Activated naive CD4-positive, alpha-beta T cell treated with Interleukin-2 at 50 U/mL for 16 hours (primary cell): ENCODE measurements at regions not wholly inside any gene's neighbourhood (a gene's known extent, or its start where the extent isn't known, plus 50 kb on each side); places are given as distances from the start of the nearest gene placed in this dataset.

ENCODE experiments used
- DNase-seq: peaks from one replicate; pipeline ENCODE4 v3.0.0-alpha.2; 2020

DNA sequence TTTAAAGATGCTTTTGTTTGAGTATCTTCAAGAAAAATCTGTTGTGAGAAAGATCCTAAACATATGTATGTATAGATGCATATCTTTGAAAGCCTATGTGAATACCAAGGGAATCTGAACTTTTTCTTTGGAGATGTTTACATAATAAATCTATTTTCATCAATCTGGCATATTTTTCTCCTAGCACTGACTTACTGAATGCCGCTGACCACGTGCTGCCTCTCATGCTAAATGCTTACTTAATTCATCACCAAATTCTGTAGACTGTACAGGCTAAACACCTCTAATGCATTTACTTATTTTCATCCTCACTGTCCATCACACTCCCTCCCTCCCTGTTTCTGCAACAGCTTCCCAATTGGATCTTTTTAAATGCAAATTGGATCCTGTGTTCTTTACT lies 566.2 kb upstream of the WWC1 start:
- no peak for DNase-seq

DNA sequence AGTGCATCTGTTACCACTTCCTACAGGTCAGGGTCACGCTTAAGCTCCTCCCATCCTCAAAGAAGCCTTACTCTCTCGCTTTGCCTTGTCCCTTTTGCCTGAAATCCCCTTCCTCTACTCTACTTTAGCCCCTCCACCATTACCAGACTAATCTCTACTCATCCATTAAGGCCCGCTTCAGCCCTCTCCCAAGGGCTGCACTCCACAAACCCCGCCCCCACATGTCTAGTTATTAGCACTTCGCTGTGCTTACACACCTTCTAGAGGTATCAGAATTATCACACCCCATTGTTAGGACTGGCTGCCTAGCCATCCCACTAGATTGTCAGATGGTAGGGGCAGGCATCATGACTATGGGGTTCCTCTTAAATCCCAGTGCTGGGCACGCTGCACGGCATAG lies 565.7 kb upstream of the WWC1 start:
- no peak for DNase-seq

DNA sequence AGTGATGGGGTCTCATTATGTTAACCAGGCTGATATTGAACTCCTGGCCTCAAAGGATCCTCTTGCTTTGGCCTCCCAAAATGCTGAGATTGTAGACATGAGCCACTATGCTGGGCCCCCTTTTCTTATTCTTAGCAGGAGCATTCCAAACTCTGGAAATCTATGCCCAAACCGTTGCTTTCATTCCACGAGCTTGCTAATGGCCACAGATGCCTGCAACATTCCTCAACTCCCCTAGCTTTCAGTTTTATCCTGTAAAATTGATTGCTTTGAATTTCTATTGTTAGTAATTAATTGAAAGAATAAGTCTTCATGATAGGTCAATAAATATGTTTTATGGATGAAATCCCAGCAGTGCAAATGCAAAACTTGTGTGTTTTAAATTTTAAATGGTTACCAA lies 564.8 kb upstream of the WWC1 start:
- no peak for DNase-seq

DNA sequence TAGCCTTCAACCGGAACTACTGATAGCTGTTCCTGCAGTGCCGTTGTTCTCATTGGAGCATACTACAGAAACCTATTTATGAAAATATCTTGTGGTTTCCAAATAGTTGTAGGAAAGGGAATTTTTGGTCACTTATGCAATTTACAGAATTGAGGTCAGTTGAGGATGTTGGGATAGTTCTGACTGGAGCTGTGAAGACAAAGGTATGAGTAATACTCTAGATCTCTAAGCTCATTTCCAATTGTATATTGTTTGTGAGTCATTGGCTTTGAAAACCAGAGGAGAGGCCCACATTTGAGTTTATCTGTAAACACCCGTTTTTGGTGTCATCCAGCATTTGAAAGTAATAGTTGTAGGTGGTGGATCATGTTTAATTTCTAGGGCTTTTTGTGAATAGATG lies 561.3 kb upstream of the WWC1 start:
- no peak for DNase-seq

DNA sequence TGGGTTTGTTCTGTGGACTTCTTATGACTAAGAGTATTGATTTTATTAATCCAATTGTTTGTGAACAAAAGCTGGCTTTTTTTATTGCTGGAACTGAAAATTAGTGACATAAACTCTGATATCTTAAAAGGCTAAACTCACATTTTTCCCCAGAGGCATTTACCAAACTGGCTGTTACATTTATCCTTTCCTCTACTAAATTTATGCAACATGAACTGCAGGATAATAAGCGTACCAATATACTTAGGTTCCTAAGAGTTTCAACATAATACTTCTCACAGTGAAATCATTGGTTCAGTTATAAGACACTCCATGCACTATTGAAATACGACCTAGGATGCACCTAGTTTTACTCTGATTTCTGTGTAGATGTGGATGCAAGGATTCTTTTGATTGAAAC lies 560.8 kb upstream of the WWC1 start:
- no peak for DNase-seq

DNA sequence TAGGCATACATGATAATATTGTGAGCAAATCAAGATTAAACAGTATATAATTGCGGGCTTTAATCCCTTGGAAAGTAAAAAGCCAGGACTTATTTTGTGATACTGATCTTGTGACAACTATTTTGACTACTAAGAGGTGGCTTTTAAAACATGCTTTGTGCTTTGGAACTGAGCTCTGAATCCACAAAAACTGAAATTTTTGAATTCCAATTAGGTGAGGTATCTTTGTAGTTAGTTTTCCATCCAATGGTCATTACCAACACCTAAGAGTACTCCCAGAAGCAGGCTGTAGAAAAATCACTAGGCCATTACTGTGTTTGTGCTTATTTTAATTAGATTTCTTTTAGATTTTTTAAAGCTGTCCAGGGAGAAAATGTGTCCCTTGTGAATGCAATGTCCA lies 559.5 kb upstream of the WWC1 start:
- DNase-seq, result no peak

DNA sequence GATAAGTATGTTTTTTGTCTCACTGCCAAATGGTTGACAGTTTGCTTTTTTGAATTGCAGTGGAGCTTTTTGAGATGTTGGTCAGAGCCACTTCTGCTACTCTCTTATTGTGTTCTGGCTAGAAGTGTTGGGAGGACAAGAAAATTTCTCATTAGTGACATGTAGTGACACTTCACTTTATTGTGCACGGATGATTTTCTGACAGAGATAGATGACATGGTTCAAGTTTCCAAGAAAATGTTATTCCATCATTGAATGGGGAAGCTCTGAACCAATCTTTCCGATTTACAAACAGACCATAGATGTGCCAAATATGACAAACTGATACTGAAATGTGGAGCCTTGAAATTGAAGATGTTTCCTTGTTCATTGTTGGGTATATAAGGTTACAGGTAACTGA lies 558.9 kb upstream of the WWC1 start:
- no peak for DNase-seq

DNA sequence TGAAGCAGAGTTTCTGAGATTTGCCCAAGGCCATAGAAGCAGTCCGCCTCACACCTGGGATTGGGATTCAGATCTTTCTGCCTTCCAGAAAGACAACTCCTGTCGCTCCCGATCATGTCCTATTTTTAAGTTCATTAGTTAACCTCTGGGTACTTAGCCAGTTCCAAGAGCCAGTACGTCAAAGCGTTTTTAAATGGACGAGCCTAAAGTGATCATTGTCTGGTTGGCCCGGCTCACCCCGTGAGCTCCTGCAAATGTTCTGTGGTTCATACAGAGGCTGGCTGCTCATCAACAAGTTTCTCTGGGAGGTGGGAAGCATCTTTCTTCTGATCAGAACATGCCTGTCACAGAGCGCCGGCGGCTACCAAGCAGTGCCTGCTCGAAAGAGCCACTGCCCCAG lies 554.5 kb upstream of the WWC1 start:
- DNase-seq, result no peak

DNA sequence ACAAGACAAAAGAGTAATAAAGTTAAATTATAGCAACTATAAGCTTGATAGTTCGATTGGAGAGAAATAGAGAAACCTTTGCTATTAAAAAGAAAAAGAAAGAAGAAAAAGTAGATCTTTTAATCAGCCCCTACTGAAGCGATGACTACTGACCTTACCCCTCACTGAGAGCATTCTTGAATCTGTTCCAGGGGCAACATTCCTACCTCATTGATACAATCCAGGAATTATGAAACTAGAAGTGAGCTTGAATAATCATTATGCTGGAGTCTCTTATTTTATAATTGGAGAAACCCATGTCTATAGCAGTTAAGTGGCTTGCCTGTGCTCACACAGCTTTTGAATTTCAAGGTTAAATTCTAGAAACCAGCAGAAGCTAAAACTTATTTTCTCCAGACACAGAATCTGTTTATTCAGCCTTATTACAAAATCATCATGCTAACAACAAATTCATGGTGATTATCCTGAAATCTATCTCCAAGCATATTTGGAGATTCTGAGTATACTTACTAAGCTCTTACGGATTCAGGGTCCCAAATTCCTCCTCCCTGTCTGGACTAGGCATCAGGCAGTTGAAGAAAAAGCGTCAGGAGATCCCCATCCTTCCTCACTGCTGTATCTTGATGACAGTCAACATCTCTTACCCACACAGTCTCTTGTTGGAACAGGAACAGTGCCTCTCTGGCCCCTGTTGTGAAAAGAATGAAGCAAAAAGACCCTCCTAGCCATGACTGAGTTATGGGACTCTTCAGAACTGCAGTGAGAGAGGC lies 547.6 kb upstream of the WWC1 start:
- no peak for DNase-seq

DNA sequence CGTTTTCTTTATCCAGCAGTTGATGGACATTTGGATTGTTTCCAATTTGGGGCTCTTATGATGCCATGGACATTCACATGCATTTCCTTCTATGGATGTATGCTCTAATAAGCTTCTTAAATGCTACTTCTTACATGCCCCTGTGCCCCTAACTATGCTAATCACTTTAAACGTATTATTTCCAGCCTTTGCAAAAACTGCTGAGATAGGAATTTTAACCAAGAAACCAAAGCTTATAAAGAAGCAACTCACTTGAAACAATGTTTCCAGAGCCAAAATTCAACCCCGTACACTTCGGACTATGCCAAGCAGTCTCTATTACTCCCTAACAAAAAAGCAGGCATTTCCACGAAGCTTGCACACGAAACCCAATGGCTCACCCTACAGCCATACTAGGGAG lies 545.6 kb upstream of the WWC1 start:
- no peak for DNase-seq

DNA sequence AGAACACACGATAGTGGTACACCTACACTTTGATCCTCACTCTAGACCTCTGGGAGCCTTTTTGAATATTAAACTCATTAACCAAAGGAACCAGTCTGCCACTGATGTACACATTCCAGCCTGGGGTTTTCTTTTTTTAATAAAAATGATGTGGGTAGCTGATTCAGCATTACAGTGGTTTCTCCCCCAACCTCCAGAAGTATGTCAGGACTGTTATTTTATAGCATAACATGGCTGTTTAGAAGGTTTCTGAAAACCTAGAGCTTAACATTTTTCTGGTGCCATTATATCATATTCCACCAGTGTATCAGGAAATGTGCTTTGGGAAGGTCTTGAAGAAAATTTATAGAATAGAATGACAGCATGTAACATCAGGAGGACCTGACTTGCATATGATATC lies 540.9 kb upstream of the WWC1 start:
- no peak for DNase-seq

DNA sequence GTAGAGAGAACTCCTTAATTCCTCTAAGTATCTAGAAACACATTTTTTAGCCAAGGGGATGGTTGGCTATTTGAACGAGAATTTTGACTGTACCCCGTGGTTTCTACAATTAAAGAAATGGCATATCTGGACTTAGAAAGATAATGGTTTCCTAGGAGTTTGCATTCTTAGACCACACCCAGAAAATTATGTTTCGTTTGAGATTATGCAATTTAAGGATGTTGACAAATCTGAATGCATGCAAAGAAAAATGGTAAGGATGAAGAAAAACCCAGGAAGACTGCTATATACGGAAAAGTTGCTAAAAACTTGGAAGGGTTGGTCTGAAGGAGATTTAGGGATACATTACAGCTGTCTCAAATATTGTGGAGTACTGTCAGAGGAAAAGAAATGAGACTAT lies 538.5 kb upstream of the WWC1 start:
- no peak for DNase-seq

DNA sequence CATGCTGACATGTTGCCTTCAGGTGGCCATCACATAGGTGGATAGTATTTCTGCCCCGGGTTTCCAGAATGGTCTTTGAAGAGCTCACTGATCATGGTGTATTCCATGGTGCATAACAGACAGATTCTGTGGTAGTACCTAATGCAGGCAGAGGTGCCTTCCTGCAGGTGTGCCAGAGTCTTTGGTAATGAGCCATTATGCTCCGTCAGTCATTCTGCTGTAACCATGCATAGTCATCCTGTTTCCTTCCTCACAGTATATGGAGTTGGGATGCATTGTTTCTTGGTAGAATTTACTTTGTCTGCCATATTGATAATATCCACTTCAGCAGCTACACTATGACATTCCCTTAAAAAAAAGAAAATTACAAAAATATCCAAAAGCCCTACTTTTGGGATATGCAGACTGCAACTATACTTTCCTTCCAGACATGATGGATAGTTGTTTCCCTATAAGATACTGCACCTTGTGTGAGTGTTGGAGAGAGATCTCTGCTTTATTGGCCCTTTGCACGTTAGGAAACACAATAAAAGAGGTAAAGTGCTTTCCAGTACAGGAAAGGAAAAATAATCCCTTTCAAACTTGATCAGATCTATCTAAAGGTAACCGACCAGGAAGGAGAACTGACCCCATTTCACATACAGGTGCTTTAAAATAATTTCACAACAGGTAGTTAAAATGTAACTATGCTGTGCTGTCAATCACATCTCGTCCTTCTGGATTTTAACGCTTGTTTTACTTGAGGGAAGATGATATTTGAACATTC lies 537.5 kb upstream of the WWC1 start:
- no peak for DNase-seq

DNA sequence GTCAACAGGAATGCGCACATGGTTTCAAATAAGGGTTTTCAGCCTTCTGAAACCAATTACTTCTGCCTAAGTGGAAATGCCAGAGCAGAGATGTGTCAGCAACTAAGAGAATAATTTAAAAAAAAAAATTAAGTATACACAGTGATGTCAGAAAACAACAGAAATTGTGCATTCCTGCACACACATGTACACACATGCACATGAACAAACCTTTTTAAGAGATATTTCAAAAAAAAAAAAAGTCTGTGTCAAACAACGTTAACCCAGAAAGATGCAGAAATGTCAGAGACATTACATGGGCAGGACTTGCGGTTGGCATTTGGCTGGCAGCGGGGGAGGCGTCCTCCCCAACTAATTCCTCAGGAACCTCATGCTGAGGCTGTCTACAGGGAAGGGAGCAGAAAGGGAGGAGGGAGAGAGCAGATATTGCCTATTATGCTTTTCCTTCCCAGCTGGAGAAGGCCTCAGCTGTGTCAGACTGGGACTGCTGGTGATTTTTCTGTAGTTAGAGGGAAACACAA lies 536.9 kb upstream of the WWC1 start:
- no peak for DNase-seq

DNA sequence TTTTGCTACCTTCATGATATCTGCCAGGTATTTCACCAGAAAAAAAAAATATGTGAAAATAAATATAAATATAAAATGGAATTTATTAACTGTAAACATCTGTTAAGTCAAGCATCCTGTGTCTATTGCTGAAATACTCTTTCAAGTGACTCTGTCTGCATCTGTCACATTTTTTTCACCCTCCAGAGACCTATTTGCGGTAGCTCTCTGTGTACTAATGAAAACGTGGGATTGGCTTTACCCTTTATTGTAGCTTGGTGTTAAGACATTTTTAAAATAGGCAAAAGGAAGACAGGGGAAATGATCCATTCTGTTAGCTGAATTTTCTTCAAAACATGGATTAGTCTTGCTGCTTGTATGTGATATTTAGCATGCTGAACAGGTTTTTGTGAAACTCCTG lies 536.0 kb upstream of the WWC1 start:
- no peak for DNase-seq

DNA sequence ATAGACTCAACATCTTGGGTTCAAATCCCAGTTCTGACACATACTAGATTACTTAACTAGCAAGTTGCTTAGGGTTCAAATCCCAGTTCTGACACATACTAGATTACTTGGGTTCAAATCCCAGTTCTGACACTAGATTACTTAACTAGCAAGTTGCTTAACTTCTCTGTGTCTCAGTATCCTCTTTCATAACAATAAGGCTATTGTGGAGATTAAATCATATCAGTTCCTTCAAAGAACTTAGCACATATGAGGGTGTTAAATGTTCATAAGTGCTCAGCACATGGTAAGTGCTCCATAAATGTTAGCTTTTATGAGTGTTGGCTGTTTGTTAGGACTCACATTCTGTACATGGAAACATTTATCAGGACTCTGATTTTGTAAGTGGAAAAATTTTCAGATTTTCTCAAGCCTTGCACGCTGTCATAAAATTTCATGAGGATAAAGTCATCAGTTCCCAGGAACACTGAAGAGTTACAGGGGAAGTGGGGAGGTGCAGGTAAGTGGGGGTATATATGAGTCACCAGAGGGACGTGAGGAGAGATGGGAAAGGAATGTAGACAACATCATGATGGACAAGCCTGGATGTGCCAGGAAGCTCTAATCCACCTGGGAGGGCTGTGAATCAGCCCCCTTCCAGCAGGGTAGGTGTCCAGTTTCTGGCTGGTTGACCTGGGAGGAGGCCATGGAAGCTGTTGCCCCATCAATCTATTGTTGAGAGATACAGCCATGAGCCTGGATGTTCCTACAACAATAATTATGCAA lies 532.2 kb upstream of the WWC1 start:
- no peak for DNase-seq

DNA sequence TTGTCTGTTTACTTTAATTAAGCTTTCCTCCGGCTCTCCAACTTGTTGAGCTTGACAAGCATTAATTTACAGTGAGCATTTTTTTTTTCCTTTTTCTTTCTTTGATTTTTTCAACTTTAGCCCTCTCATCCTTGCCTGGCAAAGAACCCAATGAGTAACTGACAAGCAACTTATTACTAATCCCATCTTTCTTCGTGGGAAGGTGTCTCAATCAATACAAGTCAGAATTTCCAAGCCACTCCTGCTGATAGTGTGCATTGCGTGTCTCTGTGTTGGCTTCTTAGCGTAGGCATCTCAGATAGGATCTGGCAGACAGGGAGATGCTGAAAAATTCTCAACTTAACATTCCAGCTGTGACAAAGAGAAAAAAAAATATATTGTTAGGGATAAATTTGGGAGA lies 527.7 kb upstream of the WWC1 start:
- DNase-seq, result no peak

DNA sequence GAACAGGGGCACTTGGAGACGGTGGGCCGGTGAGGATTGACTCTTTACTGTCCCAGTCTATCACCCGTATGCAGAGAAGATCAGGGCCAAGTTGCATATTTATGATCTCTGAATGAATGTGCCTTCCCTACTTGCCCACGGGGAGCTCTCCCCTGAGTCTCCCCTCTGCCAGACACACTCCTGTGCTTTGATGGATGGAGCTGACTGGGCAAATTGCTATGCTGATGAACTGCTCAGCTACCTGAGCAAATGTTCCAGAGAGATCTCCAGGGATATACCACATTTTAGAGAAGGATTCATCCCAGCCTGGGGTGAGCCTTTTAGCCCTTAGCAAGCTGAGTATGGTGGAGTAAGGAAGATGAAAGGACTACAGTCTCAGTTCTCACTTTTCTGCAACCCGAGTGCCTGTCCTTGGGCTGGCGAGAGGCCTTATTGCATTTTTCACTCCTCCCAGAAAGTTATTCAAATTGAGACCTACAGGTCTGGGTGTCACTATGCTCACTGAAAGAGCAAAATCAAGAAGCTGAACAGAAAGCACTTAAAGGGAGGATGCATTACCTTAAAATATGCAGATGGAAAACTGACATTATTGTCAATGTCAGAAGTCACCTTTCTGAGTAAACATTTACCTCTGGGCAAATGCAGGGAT lies 526.7 kb upstream of the WWC1 start:
- DNase-seq, result no peak

DNA sequence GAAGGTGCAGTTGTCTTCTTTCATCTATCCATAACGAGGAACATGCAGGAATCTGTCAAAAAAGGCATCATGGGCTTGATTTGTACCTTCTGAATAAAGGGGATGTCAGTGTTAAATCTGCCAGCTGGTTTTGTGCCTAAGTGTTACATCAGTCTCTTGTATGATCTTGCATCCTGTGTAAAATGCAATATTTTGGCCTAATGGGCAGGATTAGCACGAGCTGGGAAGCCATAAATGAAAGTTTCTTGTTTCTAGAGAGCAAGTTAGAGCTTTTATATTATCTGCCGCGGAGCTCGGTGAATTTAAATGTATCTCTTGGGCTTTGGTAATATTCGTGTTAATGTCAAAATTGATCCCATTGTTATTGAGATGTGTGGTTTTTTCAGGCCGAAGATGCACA lies 526.1 kb upstream of the WWC1 start:
- no peak for DNase-seq

DNA sequence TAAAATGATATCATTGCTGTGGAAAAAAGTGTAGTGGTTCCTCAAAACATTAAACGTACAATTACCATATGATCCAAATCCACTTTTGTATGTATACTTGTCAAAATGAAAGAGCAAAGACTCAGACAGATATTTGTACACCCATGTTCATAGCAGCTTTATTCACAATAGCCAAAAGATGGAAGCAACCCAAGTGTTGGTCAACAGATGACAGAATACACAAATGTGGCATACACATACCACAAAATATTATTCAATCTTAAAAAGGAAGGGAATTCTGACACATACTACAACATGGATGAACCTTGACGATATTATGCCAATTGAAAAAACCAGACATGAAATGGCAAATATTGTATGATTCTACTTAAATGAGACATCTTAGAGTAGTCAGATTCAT lies 524.5 kb upstream of the WWC1 start:
- DNase-seq, result no peak

DNA sequence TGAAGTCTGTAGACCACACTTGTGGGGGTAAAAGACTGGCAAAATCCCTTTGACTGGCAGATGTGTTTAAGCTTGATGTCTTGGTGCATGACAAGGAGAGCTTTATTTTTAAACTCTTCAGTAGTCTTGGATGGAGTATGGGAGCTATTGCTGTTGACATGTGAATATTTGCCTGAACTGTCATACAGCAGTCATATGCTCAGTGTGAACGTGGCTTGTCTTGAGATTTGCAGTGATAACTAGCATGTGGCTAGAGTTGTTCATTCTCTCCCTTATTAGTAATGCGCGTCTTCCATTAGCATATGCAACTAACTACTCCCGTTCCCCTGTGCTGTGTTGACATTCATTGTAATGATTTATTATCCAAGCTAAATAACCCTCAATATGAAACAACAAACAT lies 523.6 kb upstream of the WWC1 start:
- no peak for DNase-seq

DNA sequence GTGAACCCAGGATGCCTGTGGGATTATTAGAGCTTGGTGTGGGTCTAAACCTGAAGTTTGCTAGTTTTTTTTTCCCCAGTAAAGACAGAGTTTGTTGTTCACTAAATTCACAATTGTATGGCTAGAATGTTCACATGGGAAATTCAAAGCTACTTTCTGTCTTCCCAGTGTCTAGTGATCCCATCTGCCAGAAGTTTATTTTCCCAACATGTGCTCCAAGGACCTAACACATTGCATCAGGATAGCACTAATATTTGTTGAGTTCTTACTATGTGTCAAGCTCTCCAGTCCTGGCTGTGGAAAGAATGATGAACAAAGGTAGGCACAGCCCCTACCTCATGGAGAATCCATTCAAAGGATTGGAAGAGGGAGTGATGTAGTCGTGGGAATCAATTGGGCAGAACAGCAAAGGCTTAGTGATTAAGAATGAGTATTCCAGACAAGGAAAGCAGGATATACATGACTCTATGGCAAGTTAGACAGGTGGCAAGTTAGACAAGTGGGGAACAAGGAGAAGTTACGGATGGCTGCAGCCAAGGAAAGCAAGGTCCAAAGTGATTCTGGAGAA lies 521.5 kb upstream of the WWC1 start:
- no peak for DNase-seq

DNA sequence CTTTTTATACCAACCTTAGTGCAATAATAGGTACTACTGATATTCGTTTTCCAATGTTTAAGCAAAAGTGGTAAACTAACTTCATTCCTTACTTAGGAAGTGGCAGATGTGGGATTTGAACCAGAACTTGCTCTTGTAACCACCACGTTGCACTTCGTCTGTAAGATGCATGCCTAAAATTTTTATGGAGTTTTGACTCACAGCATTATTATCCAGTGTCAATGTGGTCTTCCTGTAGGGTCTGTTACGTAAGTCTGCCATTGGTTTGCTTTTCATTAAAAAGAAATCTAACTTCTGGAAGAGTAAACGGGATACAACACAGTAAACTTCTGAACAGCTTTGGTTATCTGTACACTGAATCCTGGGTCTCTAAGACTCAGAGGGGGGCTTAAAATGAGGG lies 521.0 kb upstream of the WWC1 start:
- DNase-seq, result no peak
